ENCODE measurements at regions not wholly inside any gene's neighbourhood (a gene's known extent, or its start where the extent isn't known, plus 50 kb on each side); places are given as distances from the start of the nearest gene placed in this dataset.

DNA sequence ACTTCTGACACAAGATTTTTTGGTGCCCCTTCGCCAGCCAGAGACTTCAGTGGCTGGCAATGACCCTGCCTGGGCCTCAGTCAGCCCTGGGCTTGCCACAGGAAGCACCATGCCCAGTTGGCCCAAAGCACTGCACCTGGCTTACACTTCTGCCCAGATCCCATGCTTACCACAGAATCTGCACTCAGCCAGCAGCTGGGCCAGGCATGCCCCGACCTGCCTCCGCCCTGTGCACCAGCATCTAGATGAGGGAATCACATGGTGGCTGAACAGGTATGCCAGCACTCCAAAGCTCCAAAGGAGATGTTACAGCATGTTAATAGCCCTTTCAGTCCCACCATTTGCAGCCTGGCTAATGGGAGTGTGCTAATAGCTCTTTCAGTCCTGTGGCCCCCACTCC lies 690.9 kb downstream of the SLITRK6 start:
- TF ChIP-seq, protein P1, sequence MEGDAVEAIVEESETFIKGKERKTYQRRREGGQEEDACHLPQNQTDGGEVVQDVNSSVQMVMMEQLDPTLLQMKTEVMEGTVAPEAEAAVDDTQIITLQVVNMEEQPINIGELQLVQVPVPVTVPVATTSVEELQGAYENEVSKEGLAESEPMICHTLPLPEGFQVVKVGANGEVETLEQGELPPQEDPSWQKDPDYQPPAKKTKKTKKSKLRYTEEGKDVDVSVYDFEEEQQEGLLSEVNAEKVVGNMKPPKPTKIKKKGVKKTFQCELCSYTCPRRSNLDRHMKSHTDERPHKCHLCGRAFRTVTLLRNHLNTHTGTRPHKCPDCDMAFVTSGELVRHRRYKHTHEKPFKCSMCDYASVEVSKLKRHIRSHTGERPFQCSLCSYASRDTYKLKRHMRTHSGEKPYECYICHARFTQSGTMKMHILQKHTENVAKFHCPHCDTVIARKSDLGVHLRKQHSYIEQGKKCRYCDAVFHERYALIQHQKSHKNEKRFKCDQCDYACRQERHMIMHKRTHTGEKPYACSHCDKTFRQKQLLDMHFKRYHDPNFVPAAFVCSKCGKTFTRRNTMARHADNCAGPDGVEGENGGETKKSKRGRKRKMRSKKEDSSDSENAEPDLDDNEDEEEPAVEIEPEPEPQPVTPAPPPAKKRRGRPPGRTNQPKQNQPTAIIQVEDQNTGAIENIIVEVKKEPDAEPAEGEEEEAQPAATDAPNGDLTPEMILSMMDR (IDR thresholded peaks at IDR 0.05), result no peak
- TF ChIP-seq POLR2A (IDR thresholded peaks at IDR 0.05), result no peak
- peak overlapping the region in 2 of 4 donors; percentile 27 to 39 for H3K27ac ChIP-seq
- intact Hi-C loops (cut with DNase I), result no loop called here
- 56 to 67% methylated on average over 1 to 3 of the region's 3 CpGs for WGBS, 2 donors
- DNase-seq, result no peak
- H3K36me3 ChIP-seq, result no peaks in the 10 kb centered on the region
- no peak overlapping the region for H3K4me3 ChIP-seq
- peaks cover 3 to 14% (median 6%) of the 10 kb centered on the region in 3 donors for H3K4me1 ChIP-seq
- peaks cover 0 to 5% (median 0%) of the 10 kb centered on the region in 3 donors for H3K9me3 ChIP-seq
- H3K27me3 ChIP-seq, result no peaks in the 10 kb centered on the region

GRCh38 chr13:85099245-85099644 lies 700.0 kb downstream of the SLITRK6 start:
- Histone ChIP-seq H3K9me3 (no peaks in the 10 kb centered on the region), H3K27me3 (no peaks in the 10 kb centered on the region), H3K4me3 (no peak overlapping the region), H3K36me3 (no peaks in the 10 kb centered on the region), H3K4me1 (no peaks in the 10 kb centered on the region), H3K27ac (no peak overlapping the region)
- intact Hi-C loops (cut with DNase I), result no loop called here
- no peak for DNase-seq
- WGBS, 2 donors, result 92 to 95% methylated on average over 3 of the region's 3 CpGs
- TF ChIP-seq, protein P1 (IDR thresholded peaks at IDR 0.05), result no peak
- no peak for TF ChIP-seq POLR2A (IDR thresholded peaks at IDR 0.05)

GRCh38 chr13:85095418-85096272 lies 703.6 kb downstream of the SLITRK6 start:
- no peaks in the 10 kb centered on the region for H3K27me3 ChIP-seq
- no peaks in the 10 kb centered on the region for H3K36me3 ChIP-seq
- 73 to 79% methylated on average over 4 of the region's 4 CpGs for WGBS, 2 donors
- H3K4me3 ChIP-seq, result no peak overlapping the region
- intact Hi-C loops (cut with DNase I), result no loop called here
- no peaks in the 10 kb centered on the region for H3K4me1 ChIP-seq
- H3K27ac ChIP-seq, result no peak overlapping the region
- DNase-seq, result no peak
- no peak for TF ChIP-seq POLR2A (IDR thresholded peaks at IDR 0.05)
- TF ChIP-seq, protein P1 (IDR thresholded peaks at IDR 0.05), result no peak
- H3K9me3 ChIP-seq, result no peaks in the 10 kb centered on the region

- no peak overlapping the region for H3K27ac ChIP-seq
- no peaks in the 10 kb centered on the region for H3K36me3 ChIP-seq
- H3K4me1 ChIP-seq, result no peaks in the 10 kb centered on the region
- WGBS, 2 donors, result 48 to 53% methylated on average over 5 of the region's 5 CpGs
- no peak for DNase-seq
- no peak overlapping the region for H3K4me3 ChIP-seq
- no peaks in the 10 kb centered on the region for H3K27me3 ChIP-seq
- no peaks in the 10 kb centered on the region for H3K9me3 ChIP-seq
- intact Hi-C loops (cut with DNase I), result no loop called here
- no peak for TF ChIP-seq POLR2A (IDR thresholded peaks at IDR 0.05)
- TF ChIP-seq, protein P1 (IDR thresholded peaks at IDR 0.05), result no peak
These were observed 705.4 kb downstream of the SLITRK6 start for GRCh38 chr13:85093808-85094207.

DNA sequence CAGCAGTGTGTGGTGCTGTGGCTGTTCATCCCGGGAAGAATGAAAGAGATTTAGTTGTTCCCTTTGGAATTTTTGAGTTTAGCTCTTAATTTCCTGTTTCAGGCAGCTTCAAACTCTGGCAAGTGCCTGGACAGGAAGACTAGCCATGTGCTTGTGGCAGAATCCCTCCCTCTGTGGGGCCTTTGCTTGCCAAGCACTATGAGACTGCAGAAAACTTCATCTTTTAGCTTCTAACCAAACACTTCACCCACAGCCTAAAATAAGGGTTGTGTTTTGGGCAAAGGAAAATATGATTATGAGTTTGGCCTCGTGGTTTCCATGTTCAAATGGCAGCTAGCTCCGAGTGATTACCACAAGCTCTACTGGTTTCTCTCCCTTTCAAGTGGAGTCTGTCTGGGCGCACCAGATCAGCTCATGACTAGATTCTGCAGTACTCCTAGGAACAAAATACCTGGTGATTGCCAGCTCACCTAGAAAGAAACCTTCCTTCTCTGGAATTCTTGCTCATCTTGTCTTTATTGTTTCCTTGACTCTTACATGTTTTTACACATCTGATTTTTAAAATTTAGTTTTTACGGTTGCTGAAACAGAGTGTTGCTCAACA lies 707.5 kb downstream of the SLITRK6 start:
- no peak for DNase-seq
- 31 to 56% methylated on average over 5 of the region's 5 CpGs for WGBS, 2 donors
- Histone ChIP-seq H3K9me3 (no peaks in the 10 kb centered on the region), H3K4me3 (no peak overlapping the region), H3K27ac (no peak overlapping the region), H3K4me1 (no peaks in the 10 kb centered on the region), H3K27me3 (no peaks in the 10 kb centered on the region), H3K36me3 (no peaks in the 10 kb centered on the region)
- TF ChIP-seq POLR2A (IDR thresholded peaks at IDR 0.05), result no peak
- TF ChIP-seq, protein P1 (IDR thresholded peaks at IDR 0.05), result no peak
- intact Hi-C loops (cut with DNase I), result no loop called here

All from esophagus squamous epithelium (tissue), 5 donors.